Glomerular visceral epithelial cell (primary cell): ENCODE measurements at regions not wholly inside any gene's neighbourhood (a gene's known extent, or its start where the extent isn't known, plus 50 kb on each side); places are given as distances from the start of the nearest gene placed in this dataset.

Source experiments
- DNase-seq: peaks from one replicate; pipeline ENCODE4 v3.0.0-alpha.2; 2016; ENCODE audit errors: extremely low spot score

- DNase-seq = no peak
Observed at GRCh38 chr14:84519836-84520235, 1010.1 kb upstream of the FLRT2 start.

GRCh38 chr14:84520711-84521338 is 1009.1 kb upstream of the FLRT2 start:
- DNase-seq = no peak

- no peak for DNase-seq
Observed at GRCh38 chr14:84523746-84524145, 1006.2 kb upstream of the FLRT2 start.

- DNase-seq = no peak
Observed at GRCh38 chr14:84527706-84528105, 1002.2 kb upstream of the FLRT2 start.

GRCh38 chr14:84532016-84532415 is 997.9 kb upstream of the FLRT2 start:
- no peak for DNase-seq

- no peak for DNase-seq
Observed at GRCh38 chr14:84533181-84533725, 996.7 kb upstream of the FLRT2 start.

- DNase-seq = no peak
Observed at GRCh38 chr14:84533791-84534190, 996.2 kb upstream of the FLRT2 start.

- no peak for DNase-seq
Observed at GRCh38 chr14:84535484-84535883, 994.5 kb upstream of the FLRT2 start.

- DNase-seq = no peak
Observed at GRCh38 chr14:84535976-84536375, 994.0 kb upstream of the FLRT2 start.

GRCh38 chr14:84541018-84541417 is 988.9 kb upstream of the FLRT2 start:
- no peak for DNase-seq

- no peak for DNase-seq
Observed at GRCh38 chr14:84543859-84544258, 986.1 kb upstream of the FLRT2 start.

- DNase-seq = no peak
Observed at GRCh38 chr14:84544486-84545131, 985.3 kb upstream of the FLRT2 start.

GRCh38 chr14:84546236-84546635 is 983.7 kb upstream of the FLRT2 start:
- no peak for DNase-seq

GRCh38 chr14:84554136-84554535 is 975.8 kb upstream of the FLRT2 start:
- DNase-seq = no peak

- no peak for DNase-seq
Observed at GRCh38 chr14:84555493-84555892, 974.5 kb upstream of the FLRT2 start.

GRCh38 chr14:84566109-84566508 is 963.8 kb upstream of the FLRT2 start:
- no peak for DNase-seq

GRCh38 chr14:84575681-84576080 is 954.3 kb upstream of the FLRT2 start:
- no peak for DNase-seq

- no peak for DNase-seq
Observed at GRCh38 chr14:84579292-84579691, 950.7 kb upstream of the FLRT2 start.

- no peak for DNase-seq
Observed at GRCh38 chr14:84581041-84581440, 948.9 kb upstream of the FLRT2 start.

- no peak for DNase-seq
Observed at GRCh38 chr14:84584511-84584910, 945.4 kb upstream of the FLRT2 start.

- DNase-seq = no peak
Observed at GRCh38 chr14:84591827-84592445, 938.0 kb upstream of the FLRT2 start.

- no peak for DNase-seq
Observed at GRCh38 chr14:84592770-84593169, 937.2 kb upstream of the FLRT2 start.

- DNase-seq = no peak
Observed at GRCh38 chr14:84610086-84610485, 919.9 kb upstream of the FLRT2 start.
